Adipocyte (in vitro differentiated cells): ENCODE measurements at regions not wholly inside any gene's neighbourhood (a gene's known extent, or its start where the extent isn't known, plus 50 kb on each side); places are given as distances from the start of the nearest gene placed in this dataset.
A peak's percentile ranks its signal among the peaks of the same experiment; 100 is the strongest.
"Not testable (repeated sequence)": the region's sequence is repeated elsewhere in the genome, so short reads cannot be mapped to it uniquely, and the experiment has no call there.

Source experiments
- DNase-seq: peaks from one replicate; pipeline ENCODE4 v3.0.0-alpha.2; 2015; ENCODE audit warnings: low read depth
- H3K27me3 ChIP-seq: replicated peaks from 2 replicates; pipeline ENCODE4 v1.7.0; 2013; ENCODE audit warnings: mild to moderate bottlenecking, low read length, moderate library complexity; ENCODE audit not compliant: control insufficient read depth, insufficient read depth
- H3K36me3 ChIP-seq: 2 replicates; pipeline ENCODE4 v1.7.0; 2013; ENCODE audit warnings: low read length, mild to moderate bottlenecking, moderate library complexity; ENCODE audit not compliant: control insufficient read depth, insufficient read depth, severe bottlenecking
- H3K4me1 ChIP-seq: 2 replicates; pipeline ENCODE4 v1.7.0; 2013; ENCODE audit warnings: mild to moderate bottlenecking, low read length, moderate library complexity; ENCODE audit not compliant: control insufficient read depth, insufficient read depth
- H3K4me3 ChIP-seq: 2 replicates; pipeline ENCODE4 v1.7.0; 2013; ENCODE audit warnings: mild to moderate bottlenecking, low read length, moderate library complexity
- H3K9ac ChIP-seq: 2 replicates; pipeline ENCODE4 v1.7.0; 2013; ENCODE audit warnings: mild to moderate bottlenecking, low read length, moderate library complexity
- H3K9me3 ChIP-seq: 2 replicates; pipeline ENCODE4 v1.7.0; 2013; ENCODE audit warnings: mild to moderate bottlenecking, low read length, moderate library complexity; ENCODE audit not compliant: control insufficient read depth

DNA sequence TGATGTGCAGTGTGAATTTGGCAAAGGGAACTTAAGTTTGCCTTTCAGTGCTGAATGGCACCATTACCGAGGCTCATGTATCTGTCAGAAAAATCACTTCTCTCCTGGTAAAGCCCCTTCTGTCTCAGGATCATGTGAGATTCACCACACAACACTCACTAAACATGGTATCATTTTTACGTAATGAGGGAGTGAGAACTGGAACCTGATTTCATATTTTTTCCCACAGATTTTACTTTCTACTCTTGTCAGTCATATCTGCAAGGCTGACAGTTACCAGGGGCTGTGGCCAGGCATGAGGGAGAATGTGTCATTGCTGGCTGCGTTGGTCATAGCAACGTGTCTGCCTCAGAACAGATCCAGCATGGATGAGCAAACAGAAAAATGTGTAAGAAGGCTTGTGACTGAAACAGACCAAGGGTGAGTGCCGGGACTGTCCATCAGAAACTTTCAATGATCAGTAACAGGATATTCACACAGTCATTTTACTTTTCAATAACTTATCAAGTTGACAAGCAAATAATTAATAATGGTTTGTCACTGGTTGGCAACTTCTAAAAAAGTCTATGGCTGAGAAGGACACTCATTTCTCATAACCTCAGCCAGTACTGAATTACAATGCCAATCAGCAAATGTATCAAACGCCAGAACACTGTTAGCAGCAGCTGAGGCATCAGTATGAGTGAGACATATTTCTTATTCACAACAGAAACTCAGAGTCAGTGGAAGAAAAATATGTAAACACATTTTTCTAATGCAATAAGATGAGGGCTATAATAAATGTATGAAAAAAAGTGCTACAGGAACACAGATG is 100.5 kb downstream of the CDC42EP3 start:
- H3K9me3 ChIP-seq = no peaks in the 10 kb centered on the region
- peak; percentile 77 for DNase-seq
- H3K9ac ChIP-seq = peak overlapping the region; percentile 60
- H3K36me3 ChIP-seq = no peaks in the 10 kb centered on the region
- H3K4me1 ChIP-seq = peaks cover 56% of the 10 kb centered on the region
- H3K27me3 ChIP-seq = no peaks in the 10 kb centered on the region
- H3K4me3 ChIP-seq = no peak overlapping the region

DNA sequence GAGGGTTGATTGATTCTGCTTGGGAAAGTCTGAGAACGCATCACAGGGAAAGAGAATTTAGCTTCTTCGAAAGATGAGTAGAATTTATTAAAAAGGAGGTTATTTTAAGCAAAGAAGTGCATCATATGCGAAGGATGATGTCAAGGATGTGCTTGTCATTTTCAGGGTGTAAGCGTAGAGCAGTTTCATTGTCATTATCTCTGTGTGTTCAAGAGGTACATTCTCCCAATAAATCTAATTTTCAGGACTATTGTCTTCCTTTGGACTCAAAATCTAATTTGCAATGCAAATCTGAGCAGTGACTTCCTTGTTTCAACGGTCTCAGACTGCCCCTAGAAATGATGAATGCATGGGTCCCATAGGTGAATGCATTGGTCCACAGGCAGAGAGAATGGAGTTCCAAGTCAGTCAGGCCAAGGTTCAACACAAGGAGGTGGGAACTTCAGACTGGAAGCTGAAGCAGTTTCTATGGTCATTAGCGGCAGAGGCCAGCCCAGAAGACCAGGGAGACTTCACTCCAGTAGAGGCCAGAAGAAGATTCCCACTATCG is 99.8 kb downstream of the CDC42EP3 start:
- H3K27me3 ChIP-seq = no peaks in the 10 kb centered on the region
- no peak overlapping the region for H3K4me3 ChIP-seq
- no peak for DNase-seq
- H3K36me3 ChIP-seq = no peaks in the 10 kb centered on the region
- H3K9me3 ChIP-seq = no peaks in the 10 kb centered on the region
- H3K9ac ChIP-seq = peak overlapping the region; percentile 60
- peaks cover 52% of the 10 kb centered on the region for H3K4me1 ChIP-seq

DNA sequence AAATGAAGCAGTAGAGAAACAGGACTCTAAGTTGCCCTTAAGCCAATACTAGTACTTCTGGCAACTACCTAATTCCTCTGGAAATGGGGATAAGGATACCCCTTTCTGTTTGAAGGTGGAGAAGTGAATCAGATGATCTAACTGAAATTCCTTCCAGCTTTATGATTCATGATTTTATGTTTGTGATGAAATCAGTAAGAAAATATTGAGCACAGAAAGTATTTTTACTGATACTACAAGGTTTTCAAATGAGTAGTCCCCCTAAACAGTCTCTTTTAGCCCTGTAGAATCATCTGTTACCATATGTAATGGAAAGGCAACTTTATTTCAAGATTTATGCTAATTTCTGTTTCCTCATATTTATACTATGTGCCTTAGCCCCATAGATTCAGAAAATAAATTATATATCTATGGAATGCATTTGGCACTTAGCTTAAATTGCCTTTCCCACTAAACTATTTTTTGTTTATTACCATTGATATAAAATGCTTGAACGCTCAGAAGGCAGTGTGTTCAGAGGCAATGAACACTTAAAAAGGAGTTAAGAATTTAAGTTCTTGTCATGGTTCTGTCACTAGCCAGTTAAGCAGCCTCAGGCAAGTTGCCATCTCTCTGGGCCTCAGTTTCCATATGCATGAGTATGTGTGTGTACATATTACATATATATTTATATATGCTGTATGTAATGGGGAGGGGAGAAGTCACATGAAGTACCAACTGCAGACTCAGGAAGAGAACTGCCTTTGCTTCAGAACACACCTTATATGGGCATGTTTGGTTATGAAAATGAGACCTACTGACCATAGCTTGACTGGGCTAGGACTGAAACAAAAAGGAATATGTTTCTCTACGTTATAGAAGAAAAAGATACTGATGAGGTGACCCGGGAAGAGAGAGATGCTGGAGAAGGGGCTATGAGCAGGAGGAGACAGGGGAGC is 97.7 kb downstream of the CDC42EP3 start:
- peak; percentile 70 for DNase-seq
- peak overlapping the region; percentile 53 for H3K9ac ChIP-seq
- no peaks in the 10 kb centered on the region for H3K36me3 ChIP-seq
- no peaks in the 10 kb centered on the region for H3K9me3 ChIP-seq
- H3K27me3 ChIP-seq = no peaks in the 10 kb centered on the region
- H3K4me3 ChIP-seq = no peak overlapping the region
- peaks cover 48% of the 10 kb centered on the region for H3K4me1 ChIP-seq

DNA sequence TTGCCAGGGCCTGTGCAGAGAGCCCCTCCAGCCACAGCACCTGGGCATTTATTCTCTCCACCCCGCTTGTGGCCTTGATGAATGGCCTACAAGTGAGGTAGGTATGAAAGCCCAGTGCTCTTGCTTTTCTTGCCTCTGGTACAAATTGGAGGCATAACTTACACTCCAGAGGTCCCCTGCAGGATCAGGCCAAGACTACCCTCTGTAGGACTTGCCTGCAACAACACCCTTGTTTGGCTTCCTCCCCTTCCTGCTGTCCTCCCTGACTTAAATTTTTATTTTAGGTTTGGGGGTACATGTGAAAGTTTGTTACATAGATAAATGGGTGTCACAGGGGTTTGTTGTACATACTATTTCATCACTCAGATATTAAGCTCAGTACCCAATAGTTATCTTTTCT is 95.7 kb downstream of the CDC42EP3 start:
- Histone ChIP-seq H3K4me1 (peaks cover 35% of the 10 kb centered on the region), H3K4me3 (no peak overlapping the region), H3K9me3 (peaks cover 3% of the 10 kb centered on the region), H3K9ac (no peak overlapping the region), H3K36me3 (no peaks in the 10 kb centered on the region), H3K27me3 (no peaks in the 10 kb centered on the region)
- no peak for DNase-seq

DNA sequence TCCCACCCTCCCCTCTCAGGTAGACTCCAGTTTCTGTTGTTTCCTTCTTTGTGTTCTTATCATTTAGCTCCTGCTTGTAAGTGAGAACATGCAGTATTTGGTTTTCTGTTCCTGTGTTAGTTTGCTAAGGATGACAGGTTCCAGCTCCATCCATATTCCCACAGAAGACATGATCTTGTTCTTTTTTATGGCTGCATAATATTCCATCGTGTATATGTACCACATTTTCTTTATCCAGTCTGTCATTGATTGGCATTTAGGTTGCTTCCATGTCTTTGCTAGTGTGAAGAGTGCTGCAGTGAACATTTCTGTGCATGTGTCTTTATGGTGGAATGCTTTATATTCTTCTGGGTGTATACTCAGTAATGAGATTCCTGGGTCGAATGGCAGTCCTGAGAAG is 95.2 kb downstream of the CDC42EP3 start:
- DNase-seq, H3K36me3 ChIP-seq, H3K9me3 ChIP-seq, H3K9ac ChIP-seq, H3K4me3 ChIP-seq, H3K27me3 ChIP-seq: not testable (repeated sequence)
- H3K4me1 ChIP-seq = peaks cover 31% of the 10 kb centered on the region

DNA sequence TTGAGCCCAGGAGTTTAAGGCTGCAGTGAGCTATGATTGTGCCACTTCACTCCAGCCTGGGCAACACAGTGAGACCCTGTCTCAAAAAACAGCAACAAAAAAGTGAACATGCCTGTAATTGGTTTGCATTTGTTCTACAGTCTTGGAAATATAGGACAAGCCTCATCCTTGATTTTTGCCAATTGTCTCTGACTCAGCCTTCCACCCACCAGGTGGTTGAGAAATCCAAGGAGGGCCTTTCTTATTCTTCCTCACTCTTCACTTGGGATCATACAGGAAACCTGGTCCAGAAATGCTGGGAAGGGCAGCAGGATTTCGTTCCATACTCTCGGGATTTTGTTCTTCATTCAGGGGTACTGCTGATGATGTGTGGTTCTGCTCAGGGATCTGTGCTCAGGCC is 94.6 kb downstream of the CDC42EP3 start:
- Histone ChIP-seq H3K4me3 (no peak overlapping the region), H3K4me1 (peaks cover 25% of the 10 kb centered on the region), H3K9me3 (peaks cover 3% of the 10 kb centered on the region), H3K36me3 (no peaks in the 10 kb centered on the region), H3K9ac (no peak overlapping the region), H3K27me3 (no peaks in the 10 kb centered on the region)
- no peak for DNase-seq

DNA sequence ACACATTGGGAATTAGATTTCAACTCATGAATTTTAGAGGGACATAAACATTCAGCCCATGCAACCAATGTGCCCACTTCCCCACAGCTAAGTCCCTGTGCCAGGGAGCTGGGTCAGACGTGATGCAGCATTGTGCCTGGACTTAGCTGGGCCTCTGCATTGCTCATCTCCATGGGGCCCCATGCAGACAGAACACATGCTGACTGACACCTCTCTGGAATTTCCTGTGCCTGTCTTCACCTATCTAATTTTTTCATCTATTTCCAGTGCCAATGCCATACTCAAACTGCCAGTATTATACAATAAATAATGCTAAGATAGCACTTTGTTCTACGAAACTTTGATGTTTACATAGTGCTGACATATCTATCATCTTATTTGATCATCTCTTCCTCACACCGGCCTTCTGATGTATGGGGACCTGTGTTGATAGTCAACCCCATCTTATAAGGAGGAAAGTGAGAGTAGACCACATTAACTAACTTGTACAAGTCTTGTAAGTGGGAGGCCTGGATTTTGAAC is 92.2 kb downstream of the CDC42EP3 start:
- H3K4me1 ChIP-seq = peaks cover 30% of the 10 kb centered on the region
- no peak overlapping the region for H3K9ac ChIP-seq
- no peak for DNase-seq
- no peak overlapping the region for H3K4me3 ChIP-seq
- H3K36me3 ChIP-seq = no peaks in the 10 kb centered on the region
- H3K27me3 ChIP-seq = no peaks in the 10 kb centered on the region
- H3K9me3 ChIP-seq = peaks cover 3% of the 10 kb centered on the region

DNA sequence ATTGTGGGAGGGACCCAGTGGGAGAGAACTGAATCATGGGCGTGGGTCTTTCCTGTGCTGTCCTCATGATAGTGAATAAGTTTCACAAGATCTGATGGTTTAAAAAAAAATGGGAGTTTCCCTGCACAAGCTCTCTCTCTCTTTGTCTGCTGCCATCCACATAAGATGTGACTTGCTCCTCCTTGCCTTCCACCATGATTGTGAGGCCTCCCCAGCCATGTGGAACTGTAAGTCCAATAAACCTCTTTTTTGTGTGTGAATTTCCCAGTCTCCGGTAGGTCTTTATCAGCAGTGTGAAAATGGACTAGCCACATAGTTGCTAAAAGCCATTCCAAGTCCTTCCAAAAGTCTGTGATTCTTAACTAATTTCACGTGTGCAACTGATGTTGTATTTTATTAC is 91.5 kb downstream of the CDC42EP3 start:
- H3K4me1 ChIP-seq = peaks cover 37% of the 10 kb centered on the region
- H3K36me3 ChIP-seq, H3K4me3 ChIP-seq, DNase-seq, H3K9me3 ChIP-seq, H3K27me3 ChIP-seq, H3K9ac ChIP-seq: not testable (repeated sequence)

DNA sequence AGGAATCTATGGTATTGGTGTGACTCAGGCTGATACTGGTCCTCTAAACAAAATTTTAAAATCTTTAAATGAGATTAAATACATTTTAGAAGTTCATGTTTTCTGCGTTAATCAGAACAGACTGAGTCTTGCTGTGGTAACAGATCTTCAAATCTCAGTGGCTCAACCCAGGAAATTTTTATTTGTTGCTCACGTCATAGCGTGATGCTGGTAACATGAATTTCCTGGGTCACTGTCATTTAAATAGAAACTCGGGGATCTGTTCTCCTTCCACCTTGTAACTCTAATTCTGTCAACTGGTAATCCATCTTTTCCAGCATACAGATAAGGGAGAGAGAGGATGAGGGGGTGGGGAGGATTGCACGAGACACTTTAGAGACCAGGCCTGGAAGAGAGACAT is 90.0 kb downstream of the CDC42EP3 start:
- peaks cover 3% of the 10 kb centered on the region for H3K9me3 ChIP-seq
- no peaks in the 10 kb centered on the region for H3K36me3 ChIP-seq
- no peak overlapping the region for H3K9ac ChIP-seq
- peaks cover 51% of the 10 kb centered on the region for H3K4me1 ChIP-seq
- H3K27me3 ChIP-seq = no peaks in the 10 kb centered on the region
- DNase-seq = no peak
- H3K4me3 ChIP-seq = no peak overlapping the region

DNA sequence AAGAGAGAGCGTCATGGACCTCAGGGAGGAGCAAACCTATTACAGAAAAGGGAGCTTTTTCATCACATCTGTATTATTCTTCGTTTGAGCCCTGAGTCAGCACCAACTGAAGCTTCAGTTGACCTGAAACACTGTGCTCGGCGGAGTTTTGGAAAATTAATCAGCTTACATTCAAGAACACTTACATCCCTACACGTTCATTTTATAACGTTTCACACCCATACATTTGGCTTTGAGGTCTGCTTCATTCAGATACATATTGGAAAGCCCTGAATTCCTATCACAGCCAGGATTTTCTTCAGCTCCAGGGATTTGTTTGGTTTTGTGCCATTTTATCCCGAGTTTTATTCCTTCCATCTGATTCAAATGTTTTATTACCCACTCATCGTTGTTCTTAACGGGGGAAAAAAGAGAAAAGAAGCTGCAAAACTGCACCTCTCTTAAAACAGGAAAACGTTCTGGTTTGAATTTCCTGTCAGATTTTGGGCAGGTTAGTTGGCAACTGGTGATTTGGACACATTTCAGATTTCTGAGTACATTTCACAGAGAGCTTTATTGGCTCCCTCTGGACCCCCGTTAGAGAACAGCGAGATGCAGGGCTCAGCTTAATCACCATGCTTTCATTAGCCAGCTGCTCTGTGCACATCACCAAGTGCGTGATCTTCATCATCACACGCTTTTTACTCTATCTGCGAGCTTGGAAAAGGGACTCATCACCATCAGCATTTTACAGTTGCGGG is 88.8 kb downstream of the CDC42EP3 start:
- Histone ChIP-seq H3K4me3 (peak overlapping the region; percentile 61), H3K4me1 (peaks cover 54% of the 10 kb centered on the region), H3K27me3 (no peaks in the 10 kb centered on the region), H3K36me3 (no peaks in the 10 kb centered on the region), H3K9me3 (peaks cover 3% of the 10 kb centered on the region), H3K9ac (peak overlapping the region; percentile 79)
- DNase-seq = no peak
